ENCODE measurements at regions not wholly inside any gene's neighbourhood (a gene's known extent, or its start where the extent isn't known, plus 50 kb on each side); places are given as distances from the start of the nearest gene placed in this dataset.

- TF ChIP-seq EP300 (IDR thresholded peaks at IDR 0.05) (no peak), CTCF (IDR thresholded peaks at IDR 0.05) (no peak)
Measured at GRCh38 chr9:73093016-73093739, 58.5 kb upstream of the ANXA1 start.

Data from ovary (tissue), 3 donors.